GM20000 (cell line): ENCODE measurements at regions not wholly inside any gene's neighbourhood (a gene's known extent, or its start where the extent isn't known, plus 50 kb on each side); places are given as distances from the start of the nearest gene placed in this dataset.

Experiments used
- DNase-seq: peaks from one replicate; pipeline ENCODE4 v3.0.0; 2012; ENCODE audit warnings: low spot score
- CTCF ChIP-seq: IDR thresholded peaks from 2 replicates; pipeline ENCODE4 v1.5.1; 2012; ENCODE audit warnings: mild to moderate bottlenecking, control low read depth; ENCODE audit errors: extremely low read depth, missing control alignments

GRCh38 chr5:117405197-117405596 lies 830.6 kb upstream of the SEMA6A start:
- no peak for TF ChIP-seq CTCF
- DNase-seq: no peak

- DNase-seq: no peak
These were observed 820.0 kb upstream of the SEMA6A start for GRCh38 chr5:117394506-117395157.

GRCh38 chr5:117393125-117393524 lies 818.5 kb upstream of the SEMA6A start:
- DNase-seq: no peak
- TF ChIP-seq CTCF: no peak

More at GRCh38 chr5:117394506-117395157, 820.0 kb upstream of the SEMA6A start:
- no peak for TF ChIP-seq CTCF

GRCh38 chr5:117380316-117380715 lies 805.7 kb upstream of the SEMA6A start:
- no peak for TF ChIP-seq CTCF
- no peak for DNase-seq

GRCh38 chr5:117379521-117379920 lies 804.9 kb upstream of the SEMA6A start:
- no peak for DNase-seq
- no peak for TF ChIP-seq CTCF

- no peak for TF ChIP-seq CTCF
- no peak for DNase-seq
These were observed 802.1 kb upstream of the SEMA6A start for GRCh38 chr5:117376748-117377147.

- DNase-seq: no peak
- no peak for TF ChIP-seq CTCF
These were observed 785.3 kb upstream of the SEMA6A start for GRCh38 chr5:117359895-117360294.
